ENCODE measurements at regions not wholly inside any gene's neighbourhood (a gene's known extent, or its start where the extent isn't known, plus 50 kb on each side); places are given as distances from the start of the nearest gene placed in this dataset.

GRCh38 chr1:239763850-239764249 lies 327.8 kb upstream of the FMN2 start:
- no peak overlapping the region for H3K27ac ChIP-seq (ENCODE audit: low read depth, low read length)
- no peaks in the 10 kb centered on the region for H3K36me3 ChIP-seq (ENCODE audit: low read length)
- no peaks in the 10 kb centered on the region for H3K9me3 ChIP-seq (ENCODE audit: insufficient read depth, low read length)

GRCh38 chr1:239764546-239764945 lies 327.1 kb upstream of the FMN2 start:
- no peak for TF ChIP-seq EZH2phosphoT487 (conservative IDR thresholded peaks at IDR 0.05; ENCODE audit: low read length)
- TF ChIP-seq CTCF (IDR thresholded peaks at IDR 0.05; ENCODE audit: insufficient read depth, low read length, poor library complexity, severe bottlenecking), result no peak
- no peaks in the 10 kb centered on the region for H3K36me3 ChIP-seq (ENCODE audit: low read length)
- no peak overlapping the region for H2AFZ ChIP-seq (ENCODE audit: low read depth, low read length, severe bottlenecking)
- H3K9me3 ChIP-seq (ENCODE audit: insufficient read depth, low read length), result no peaks in the 10 kb centered on the region
- H3K9me2 ChIP-seq (replicated peaks; ENCODE audit: insufficient read depth, low read length), result no peaks in the 10 kb centered on the region
- H3K4me3 ChIP-seq (ENCODE audit: insufficient read depth, low read length, poor library complexity, severe bottlenecking), result no peak overlapping the region
- H3K9ac ChIP-seq (ENCODE audit: low read length), result no peak overlapping the region
- no peaks in the 10 kb centered on the region for H3K27me3 ChIP-seq (ENCODE audit: low read length)
- H3K27ac ChIP-seq (ENCODE audit: low read depth, low read length), result no peak overlapping the region
- no peak overlapping the region for H3K4me2 ChIP-seq (ENCODE audit: low read depth, low read length, poor library complexity, severe bottlenecking)
- no peaks in the 10 kb centered on the region for H3F3A ChIP-seq (ENCODE audit: insufficient read depth)
- no peaks in the 10 kb centered on the region for H3K79me2 ChIP-seq (ENCODE audit: insufficient read depth, low read length)
- H4K20me1 ChIP-seq (ENCODE audit: low read depth, low read length), result no peaks in the 10 kb centered on the region

More at GRCh38 chr1:239763850-239764249, 327.8 kb upstream of the FMN2 start:
- H3K27me3 ChIP-seq (ENCODE audit: low read length), result no peaks in the 10 kb centered on the region
- no peaks in the 10 kb centered on the region for H4K20me1 ChIP-seq (ENCODE audit: low read depth, low read length)
- H3K79me2 ChIP-seq (ENCODE audit: insufficient read depth, low read length), result no peaks in the 10 kb centered on the region
- H3K9me2 ChIP-seq (replicated peaks; ENCODE audit: insufficient read depth, low read length), result no peaks in the 10 kb centered on the region
- no peak overlapping the region for H2AFZ ChIP-seq (ENCODE audit: low read depth, low read length, severe bottlenecking)
- no peak overlapping the region for H3K4me2 ChIP-seq (ENCODE audit: low read depth, low read length, poor library complexity, severe bottlenecking)
- TF ChIP-seq EZH2phosphoT487 (conservative IDR thresholded peaks at IDR 0.05; ENCODE audit: low read length), result no peak
- no peak for TF ChIP-seq CTCF (IDR thresholded peaks at IDR 0.05; ENCODE audit: insufficient read depth, low read length, poor library complexity, severe bottlenecking)
- H3F3A ChIP-seq (ENCODE audit: insufficient read depth), result no peaks in the 10 kb centered on the region
- H3K4me3 ChIP-seq (ENCODE audit: insufficient read depth, low read length, poor library complexity, severe bottlenecking), result no peak overlapping the region
- H3K9ac ChIP-seq (ENCODE audit: low read length), result no peak overlapping the region

- Histone ChIP-seq H3K9me2 (replicated peaks; ENCODE audit: insufficient read depth, low read length) (no peaks in the 10 kb centered on the region), H4K20me1 (ENCODE audit: low read depth, low read length) (no peaks in the 10 kb centered on the region), H3K4me2 (ENCODE audit: low read depth, low read length, poor library complexity, severe bottlenecking) (no peak overlapping the region), H3K27me3 (ENCODE audit: low read length) (no peaks in the 10 kb centered on the region), H3K36me3 (ENCODE audit: low read length) (no peaks in the 10 kb centered on the region), H3K27ac (ENCODE audit: low read depth, low read length) (no peak overlapping the region), H3K79me2 (ENCODE audit: insufficient read depth, low read length) (no peaks in the 10 kb centered on the region), H3K4me3 (ENCODE audit: insufficient read depth, low read length, poor library complexity, severe bottlenecking) (no peak overlapping the region), H3K9ac (ENCODE audit: low read length) (no peak overlapping the region), H2AFZ (ENCODE audit: low read depth, low read length, severe bottlenecking) (no peak overlapping the region), H3F3A (ENCODE audit: insufficient read depth) (no peaks in the 10 kb centered on the region), H3K9me3 (ENCODE audit: insufficient read depth, low read length) (no peaks in the 10 kb centered on the region)
- TF ChIP-seq EZH2phosphoT487 (conservative IDR thresholded peaks at IDR 0.05; ENCODE audit: low read length) (no peak), CTCF (IDR thresholded peaks at IDR 0.05; ENCODE audit: insufficient read depth, low read length, poor library complexity, severe bottlenecking) (no peak)
These were observed 326.5 kb upstream of the FMN2 start for GRCh38 chr1:239765163-239765562.
